NCI-H82 treated with DMSO at 0.1 percent for 48 hours (cell line): ENCODE measurements at regions not wholly inside any gene's neighbourhood (a gene's known extent, or its start where the extent isn't known, plus 50 kb on each side); places are given as distances from the start of the nearest gene placed in this dataset.
"Not testable (repeated sequence)": the region's sequence is repeated elsewhere in the genome, so short reads cannot be mapped to it uniquely, and the experiment has no call there.

Source experiments
- DNase-seq: peaks from one replicate; lab custom pipeline; 2025; ENCODE audit not compliant: unreplicated experiment; lab: John Stamatoyannopoulos, UW

DNA sequence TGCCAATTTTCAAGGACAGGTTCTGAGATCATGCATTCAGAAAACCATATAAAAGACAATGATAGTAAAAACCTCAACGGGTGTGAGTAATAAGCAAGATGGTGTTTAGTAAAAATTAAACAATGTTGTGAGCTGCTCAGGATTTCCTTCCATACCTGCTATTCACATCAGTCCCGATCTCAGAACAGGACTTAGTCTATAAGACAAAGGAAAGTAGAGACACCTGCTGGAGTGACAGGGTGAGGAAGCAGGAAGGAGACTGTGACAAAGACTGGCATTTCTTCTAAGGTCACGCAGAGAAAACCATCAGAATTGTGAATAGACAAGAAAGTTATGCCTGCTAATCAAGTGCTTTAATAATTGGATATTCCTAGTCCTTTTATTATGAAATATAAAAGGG lies 648.0 kb downstream of the DACH1 start:
- peak; percentile 50 for DNase-seq

DNA sequence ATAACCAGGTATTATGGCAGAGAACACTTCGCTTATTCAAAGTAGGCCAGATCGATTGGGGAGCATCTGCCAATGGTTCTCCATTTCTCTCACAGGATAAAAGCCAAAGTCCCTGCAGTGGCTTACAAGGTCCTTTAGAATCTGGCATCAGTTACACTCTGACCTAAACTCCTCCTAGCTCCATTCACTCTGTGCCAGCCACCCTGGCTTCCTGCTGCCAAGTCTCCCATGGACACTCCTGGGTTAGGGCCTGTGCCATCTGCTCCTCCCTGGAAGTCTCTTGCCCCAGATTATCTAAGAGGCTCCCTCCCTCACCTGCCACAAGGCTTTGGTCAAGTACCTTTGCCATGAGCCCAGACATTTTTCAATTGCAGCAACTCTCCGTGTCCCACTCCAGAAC lies 649.2 kb downstream of the DACH1 start:
- no peak for DNase-seq

DNA sequence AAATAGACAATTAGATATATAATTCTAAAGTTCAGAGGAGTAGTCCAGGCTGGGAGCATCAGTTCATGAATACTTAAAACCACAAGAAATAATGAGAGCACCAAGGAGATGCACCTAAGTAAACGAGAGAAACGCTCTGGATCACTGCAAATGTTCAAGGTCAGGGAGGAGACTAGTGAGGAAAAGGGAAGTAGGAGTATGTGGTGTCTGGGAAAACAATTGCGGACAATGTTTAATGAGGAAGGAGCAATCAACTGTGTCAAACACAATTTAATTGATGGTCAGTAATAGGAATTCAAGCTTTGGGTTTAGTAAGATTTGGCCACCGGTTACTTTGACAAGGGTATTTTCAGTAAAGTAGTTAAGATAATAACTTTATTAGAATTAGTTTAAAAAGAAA lies 652.2 kb downstream of the DACH1 start:
- no peak for DNase-seq

DNA sequence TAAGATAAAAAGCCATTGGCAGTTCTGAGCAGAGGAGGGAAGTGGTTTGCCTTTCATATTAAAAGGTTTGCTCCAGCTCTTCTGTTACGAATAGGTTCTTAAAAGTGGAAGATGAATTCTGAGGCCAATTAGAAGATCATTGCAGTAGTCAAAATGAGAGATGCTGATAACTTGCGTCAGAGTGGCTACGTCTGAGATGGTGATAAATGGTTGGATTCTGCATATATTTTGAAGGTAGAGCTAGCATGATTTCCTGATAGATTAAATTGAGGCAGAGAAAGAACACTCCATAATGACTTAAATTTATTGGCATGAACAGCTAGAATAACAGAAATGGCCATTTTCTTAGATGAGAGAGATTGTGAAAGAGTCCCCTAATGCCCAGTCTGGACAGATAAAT lies 652.6 kb downstream of the DACH1 start:
- DNase-seq: no peak

DNA sequence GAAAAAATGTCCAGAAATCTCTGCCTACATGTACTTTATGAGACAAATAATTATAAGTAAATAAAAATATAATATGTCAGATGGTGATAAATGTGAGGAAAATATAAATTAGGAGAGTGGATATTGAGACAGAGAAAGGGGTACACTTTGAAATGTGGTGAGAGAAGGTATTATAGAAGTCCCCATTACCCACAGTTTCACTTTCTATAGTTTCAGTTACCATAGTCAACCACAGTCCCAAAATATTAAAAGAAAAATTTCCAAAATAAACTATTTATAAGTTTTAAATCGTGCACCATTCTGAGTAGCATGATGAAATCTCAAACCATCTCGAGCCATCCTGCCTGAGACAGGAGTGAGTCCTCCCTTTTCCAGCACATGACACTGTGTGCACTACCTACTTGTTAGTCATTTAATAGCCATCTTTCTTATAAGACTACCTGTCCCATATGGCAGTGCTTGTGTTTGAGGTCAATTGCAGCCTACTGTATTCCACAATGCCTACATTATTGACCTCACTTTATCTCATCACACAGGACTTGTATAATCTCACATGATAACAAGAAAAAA lies 653.7 kb downstream of the DACH1 start:
- no peak for DNase-seq

DNA sequence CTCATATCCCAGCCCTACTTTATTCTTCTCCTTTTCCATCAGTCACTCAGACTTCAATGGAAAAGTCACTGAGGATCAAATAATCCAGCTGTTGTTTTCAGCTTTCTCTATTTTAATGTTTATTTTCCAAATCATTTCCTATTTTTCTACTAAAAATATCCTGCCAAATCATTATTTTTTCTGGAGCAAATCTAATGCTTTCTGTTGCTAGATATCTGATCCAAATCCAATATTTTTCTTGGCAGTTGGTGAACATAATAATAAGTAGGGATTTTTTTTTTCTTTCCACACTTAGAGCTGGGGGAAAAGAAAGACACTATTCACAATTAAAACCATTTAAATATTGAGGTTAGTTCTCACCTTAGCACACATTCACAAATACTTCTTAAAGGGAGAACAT lies 656.1 kb downstream of the DACH1 start:
- no peak for DNase-seq

DNA sequence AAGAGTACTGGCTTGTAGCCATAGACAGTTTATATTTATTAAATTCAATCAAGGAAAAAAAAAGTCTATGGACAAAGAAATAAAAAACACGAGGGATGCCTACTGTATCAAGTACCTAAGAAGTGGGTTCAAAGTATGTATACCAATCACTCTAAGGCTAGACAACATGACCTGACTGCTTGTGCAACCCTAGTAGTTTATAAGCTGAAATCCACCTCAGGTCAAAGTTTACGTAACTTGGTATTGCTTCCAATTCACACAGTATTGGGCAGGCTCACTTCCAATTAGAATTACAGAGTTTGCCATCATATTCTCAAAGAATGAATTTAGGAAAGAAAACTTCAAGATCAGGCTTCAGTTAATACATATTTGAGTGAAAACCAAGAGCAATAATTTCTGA lies 657.8 kb downstream of the DACH1 start:
- no peak for DNase-seq

DNA sequence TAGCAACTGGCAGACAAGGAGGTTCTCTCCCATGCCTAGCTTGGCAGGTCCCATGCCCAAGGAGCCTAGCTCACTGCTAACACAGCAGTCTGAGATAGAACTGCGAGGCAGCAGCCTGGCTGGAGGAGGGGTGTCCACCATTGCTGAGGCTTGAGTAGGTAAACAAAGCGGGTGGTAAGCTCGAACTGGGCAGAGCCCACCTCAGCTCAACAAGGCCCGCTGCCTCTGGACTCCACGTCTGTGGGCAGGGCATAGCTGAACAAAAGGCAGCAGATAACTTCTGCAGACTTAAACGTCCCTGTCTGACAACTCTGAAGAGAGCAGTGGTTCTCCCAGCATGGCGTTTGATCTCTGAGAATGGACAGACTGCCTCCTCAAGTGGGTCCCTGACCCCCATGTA lies 682.4 kb downstream of the DACH1 start:
- DNase-seq: not testable (repeated sequence)

DNA sequence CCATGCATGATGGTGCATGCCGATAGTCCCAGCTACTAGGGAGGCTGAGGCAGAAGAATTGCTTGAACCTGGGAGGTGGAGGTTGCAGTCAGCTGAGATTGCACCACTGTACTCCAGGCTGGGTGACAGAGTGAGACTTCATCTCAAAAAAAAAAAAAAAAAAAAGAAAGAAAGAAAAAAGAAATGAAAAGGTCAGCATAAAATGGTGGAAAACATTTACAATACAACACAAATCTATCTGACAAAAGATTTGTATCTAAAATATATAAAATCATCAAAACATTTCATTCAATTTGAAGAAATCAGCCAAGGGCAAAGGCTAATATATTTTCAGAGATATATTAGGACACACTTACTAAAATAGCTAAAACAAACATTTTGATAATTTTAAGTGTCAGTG lies 683.7 kb downstream of the DACH1 start:
- DNase-seq: not testable (repeated sequence)

DNA sequence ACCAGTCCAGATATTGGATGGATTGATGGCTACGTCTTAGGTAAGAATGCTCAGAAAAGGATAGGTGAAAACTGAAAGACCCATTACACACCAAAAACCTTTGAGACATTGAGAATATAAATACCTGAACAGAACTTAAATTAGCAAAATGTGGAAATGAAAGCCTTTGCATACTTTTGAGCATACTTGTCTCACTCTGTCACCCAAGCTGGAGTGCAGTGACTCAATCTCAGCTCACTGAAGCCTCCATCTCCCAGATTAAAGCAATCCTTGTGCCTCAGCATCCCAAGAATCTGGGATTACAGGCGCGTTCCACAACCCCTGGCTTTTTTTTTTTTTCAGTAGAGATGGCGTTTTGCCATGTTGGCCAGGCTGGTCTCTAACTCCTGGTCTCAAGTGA lies 695.3 kb downstream of the DACH1 start:
- no peak for DNase-seq

DNA sequence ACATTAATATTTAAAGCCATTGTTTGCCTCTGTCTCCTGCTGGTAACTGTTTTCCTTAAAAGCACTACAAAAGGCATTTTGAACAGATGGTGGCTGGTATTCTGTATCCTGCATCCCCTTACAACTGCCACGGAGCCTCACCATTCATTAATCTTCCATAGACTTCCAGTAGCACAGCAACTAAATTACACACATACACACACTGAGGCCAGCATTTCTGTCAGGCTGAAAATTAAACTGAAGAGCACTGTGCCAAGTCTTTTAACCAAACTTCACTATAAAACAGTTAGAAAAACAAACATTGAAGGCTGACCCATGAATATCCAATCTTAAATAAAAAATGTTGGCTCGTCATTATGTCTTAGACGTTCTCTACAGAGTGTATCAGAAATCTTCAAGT lies 697.8 kb downstream of the DACH1 start:
- DNase-seq: peak; percentile 78

DNA sequence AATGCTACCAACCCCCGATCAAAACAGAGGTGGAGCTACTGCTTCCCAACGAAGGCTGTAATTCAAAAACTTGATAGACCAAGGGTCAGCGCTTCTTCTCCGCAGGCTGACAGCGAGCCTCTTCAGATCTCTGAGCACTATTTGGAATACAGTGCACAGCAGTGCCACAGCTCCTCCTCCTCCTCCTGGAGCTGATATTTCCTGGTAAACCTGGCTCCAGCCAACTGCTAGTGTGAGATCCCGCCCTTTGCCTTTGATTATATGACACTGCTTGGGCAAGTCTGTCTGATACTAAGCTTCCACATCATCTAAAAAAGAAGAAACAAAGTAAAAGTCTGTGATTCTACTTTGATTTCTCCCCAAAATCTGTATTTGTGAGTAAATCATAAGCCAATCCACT lies 710.5 kb downstream of the DACH1 start:
- DNase-seq: no peak

DNA sequence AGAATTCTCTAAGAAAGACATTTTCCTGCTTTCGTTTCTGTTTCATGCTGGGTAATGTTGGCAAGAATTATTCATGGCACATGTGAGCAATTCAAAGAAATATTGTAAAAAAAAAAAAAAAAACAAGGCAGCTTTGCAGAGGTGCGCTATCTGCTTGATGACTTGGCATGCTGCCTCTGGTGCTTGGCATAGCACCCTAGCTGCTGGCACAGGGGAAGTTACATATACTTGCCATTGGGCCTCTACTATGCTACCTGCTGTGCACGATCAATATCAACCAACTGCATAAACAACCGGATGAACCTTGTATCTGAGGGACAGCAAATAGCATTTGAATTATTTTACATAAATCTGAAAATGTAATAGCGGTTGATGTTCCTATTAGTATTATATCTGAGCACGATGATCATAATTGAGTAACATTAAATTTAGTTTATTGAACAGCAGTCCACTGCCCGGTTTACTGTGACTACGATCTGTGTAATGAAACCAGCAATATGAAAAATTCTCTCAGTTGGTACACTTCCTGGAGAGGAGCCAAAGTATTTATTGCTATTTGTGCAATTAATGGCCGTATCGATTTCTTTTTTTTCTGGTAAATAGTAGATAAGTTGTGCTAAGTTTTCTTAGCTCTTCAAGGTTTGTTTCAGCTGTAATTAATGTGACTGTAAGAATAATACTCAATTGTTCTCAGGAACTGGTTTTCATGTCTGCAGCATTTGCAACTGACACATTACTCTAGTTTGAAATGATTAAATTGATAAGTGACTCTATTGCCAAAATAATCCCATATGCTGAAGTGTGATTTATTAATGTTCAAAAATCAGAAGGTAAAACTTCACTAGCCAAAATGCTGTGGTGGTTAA lies 717.3 kb downstream of the DACH1 start:
- DNase-seq: no peak

DNA sequence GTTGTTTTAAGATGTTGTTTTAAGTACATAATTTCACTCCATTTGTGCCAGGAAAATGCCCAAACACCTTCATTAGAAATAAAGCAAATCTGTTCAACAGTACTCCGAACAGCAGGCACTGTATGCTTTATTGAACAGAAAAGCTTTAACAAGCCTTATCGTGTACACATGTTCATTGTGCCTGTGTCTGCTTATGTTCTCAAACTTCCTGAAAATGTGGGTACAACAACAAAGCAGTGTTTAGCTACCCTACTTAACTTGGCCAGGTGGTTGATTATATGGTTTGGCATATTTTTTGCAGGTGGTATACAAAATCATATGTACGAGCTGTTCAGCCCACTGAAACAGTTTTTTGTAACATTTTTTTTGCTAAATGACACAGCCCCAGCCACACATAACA lies 718.0 kb downstream of the DACH1 start:
- DNase-seq: no peak

DNA sequence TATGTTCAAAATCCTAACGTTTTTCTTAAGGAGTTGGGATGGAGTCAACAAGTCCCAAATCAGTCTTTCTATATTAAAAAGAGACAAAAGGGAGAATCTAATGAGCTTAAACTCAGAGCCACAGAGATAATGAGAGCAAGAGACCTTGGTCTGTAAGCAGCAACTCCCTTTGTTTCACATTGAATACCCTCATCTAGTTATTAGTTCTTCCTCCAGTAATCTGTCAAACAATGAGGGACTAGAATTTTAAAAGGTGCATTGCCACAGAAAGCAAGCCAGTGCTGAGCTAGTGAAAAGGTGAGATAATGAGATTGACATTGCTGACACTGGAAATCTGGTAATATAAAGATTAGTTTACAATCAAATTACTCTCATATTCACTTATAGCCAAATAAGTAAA lies 718.6 kb downstream of the DACH1 start:
- peak; percentile 77 for DNase-seq

DNA sequence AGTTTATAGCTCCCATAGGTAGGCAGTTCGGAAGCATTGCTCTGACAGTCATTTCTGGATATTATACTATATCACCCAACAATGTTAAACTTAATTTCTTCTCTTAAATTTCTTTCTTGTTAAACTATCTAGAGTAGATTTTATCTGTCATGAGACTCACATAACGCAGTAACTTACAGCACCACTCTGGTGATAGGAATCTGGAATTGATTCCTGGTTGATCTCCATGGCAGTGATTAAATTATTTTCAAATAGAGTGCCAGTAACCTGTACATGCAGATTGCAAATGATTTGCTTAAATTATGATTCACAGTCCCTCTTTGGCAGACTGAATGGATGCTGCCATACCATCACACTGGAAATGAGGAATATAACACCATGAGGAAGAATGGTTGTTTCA lies 722.1 kb downstream of the DACH1 start:
- DNase-seq: no peak

DNA sequence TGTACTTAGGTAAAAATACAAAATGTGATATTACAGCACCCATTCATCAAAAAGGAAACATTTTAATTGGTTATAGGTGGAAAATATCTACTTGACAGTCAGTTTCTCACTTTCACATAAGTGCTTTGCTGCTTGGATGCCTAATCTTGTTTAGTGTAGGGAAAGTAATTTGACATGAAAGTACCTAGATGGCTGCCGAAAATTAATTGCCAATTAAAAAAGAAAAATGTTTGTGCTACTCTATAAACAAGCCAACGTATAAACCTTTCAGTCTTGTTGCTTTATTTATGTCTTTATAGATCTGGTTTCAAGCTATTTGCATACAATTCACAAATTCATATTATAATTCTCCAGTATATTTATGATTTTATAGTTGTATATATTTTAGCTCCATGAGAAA lies 729.9 kb downstream of the DACH1 start:
- no peak for DNase-seq

DNA sequence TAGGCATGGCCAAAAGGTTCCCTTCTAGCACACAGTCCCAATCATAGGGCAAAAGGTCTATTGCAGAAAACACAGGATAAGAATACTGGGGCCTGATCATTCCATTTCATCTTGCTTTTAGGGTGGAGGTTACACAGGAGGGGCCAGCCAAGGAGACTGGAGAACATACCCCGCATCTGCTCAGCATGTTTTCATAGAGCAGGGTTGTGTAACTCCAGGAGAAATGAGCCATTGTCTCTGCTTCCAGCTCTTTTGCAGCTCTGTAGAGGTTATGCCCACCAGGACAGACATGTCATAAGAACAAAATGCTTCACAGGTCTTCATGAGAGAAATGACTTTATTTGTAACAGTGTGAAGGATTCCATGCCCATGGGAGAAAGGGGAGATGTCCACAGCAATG lies 742.8 kb downstream of the DACH1 start:
- no peak for DNase-seq

DNA sequence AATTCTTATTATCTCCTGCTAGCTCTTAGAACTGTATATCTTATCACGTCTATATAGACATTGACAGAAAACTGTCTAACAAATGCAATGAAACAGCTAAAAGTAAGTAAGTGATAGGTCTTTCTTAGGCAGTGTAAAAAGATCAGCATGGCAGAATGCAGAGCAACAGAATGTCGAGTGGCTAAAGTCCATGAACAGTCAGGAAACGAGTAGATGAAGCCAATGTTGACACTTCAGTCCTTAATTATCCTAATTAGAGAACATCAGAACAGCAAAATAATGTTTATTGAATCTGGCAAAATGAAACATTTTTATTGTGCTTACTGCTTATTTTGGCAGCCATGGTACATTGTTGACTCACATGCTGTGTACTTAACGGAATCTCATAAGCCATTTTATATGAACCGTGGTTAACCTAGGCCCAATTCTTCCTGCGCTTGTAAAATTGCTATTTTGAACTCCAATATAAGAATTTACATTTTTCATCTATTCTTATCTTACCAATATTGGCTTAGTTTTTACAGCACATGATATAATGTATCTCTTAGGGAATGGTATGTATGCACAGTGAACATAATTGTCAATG lies 748.1 kb downstream of the DACH1 start:
- no peak for DNase-seq

DNA sequence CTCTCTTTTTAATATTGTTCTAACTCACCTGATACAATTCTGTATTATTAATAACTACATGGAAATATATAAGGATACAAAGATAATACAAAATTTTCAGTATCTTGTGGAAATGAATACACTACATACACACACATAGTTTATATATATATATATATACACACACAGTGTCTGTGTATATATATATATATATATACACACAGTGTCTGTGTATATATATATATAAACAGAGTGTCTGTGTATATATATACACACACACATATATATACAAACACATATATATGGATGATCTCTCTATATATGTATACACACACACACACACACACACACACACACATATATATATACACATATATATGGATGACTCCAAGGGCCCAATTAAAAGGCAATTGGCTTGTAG lies 749.1 kb downstream of the DACH1 start:
- DNase-seq: no peak

DNA sequence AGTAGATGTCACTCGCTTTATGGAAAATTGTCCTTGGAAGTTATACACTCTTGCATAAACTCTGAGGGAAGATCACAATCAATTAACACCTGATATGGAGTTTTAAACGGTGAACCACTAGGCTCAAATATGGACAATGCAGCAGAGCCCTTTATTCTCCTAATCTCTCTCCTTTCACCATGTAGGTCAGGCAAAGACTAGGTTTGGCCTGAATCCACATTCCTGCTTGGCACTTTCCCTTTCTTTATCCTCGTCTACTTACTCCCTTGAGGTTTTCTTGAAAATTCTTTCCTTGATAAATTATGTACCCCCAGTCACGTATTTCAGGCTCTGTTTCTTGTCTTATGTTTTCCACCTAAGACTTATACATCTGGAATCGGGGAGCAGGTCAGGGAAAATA lies 751.7 kb downstream of the DACH1 start:
- no peak for DNase-seq

DNA sequence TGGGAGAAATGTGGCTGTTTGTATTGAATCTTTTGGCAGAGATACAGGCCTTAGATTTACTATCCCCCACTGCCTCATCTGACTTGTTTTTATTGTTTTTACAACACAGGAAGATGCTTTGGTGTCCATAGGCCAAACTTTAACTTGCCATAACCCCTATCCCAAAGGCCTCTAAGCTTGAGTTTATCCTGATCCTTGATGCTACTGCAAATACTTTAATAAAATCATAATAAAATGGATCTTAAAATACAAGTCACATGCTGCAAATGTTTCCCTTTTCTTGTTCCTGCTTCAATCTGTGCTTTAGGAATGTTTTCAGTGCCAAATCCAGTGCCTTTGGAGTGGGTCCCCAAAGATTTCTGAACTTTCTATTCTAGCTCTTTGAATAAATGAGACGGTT lies 770.6 kb downstream of the DACH1 start:
- no peak for DNase-seq

DNA sequence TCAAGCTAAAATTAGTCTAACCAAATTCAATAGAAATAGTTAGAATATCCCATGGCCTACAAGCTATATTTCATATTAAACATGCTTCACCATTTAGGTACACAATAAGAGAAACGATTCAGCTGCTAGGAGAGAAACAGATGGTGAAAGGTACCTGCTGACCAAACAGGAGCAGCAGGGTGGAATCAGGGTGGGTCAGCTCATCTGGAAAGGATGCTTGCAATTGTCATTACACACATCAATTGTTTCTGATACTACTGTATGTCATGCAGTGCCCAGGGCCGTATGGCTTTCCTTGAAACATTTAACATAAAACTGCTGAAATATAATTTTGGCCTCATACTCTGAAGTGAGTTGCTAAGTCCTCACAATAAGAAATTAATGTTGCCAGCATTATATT lies 776.0 kb downstream of the DACH1 start:
- DNase-seq: no peak
